HEK293 (cell line): ENCODE measurements at regions not wholly inside any gene's neighbourhood (a gene's known extent, or its start where the extent isn't known, plus 50 kb on each side); places are given as distances from the start of the nearest gene placed in this dataset.

Source experiments
- BCL11B ChIP-seq: fragments of 450-650 bp; formaldehyde crosslinking; IDR thresholded peaks from 2 replicates; pipeline ENCODE4 v1.5.1; 2016; ENCODE audit warnings: low read depth, missing biosample characterization, missing genetic modification characterization
- YY1 ChIP-seq: fragments of 450-650 bp; formaldehyde crosslinking; IDR thresholded peaks from 2 replicates; pipeline ENCODE4 v1.5.1; 2018; ENCODE audit warnings: missing biosample characterization, missing genetic modification characterization
- ZBTB17 ChIP-seq: fragments of 450-650 bp; formaldehyde crosslinking; IDR thresholded peaks from 2 replicates; pipeline ENCODE4 v1.5.1; 2016; ENCODE audit warnings: missing biosample characterization, missing genetic modification characterization
- ZBTB20 ChIP-seq: fragments of 450-650 bp; formaldehyde crosslinking; IDR thresholded peaks from 2 replicates; pipeline ENCODE4 v1.5.1; 2016; ENCODE audit warnings: missing biosample characterization, missing genetic modification characterization
- ZBTB48 ChIP-seq: fragments of 450-650 bp; formaldehyde crosslinking; IDR thresholded peaks from 2 replicates; pipeline ENCODE4 v1.5.1; 2016; ENCODE audit warnings: missing biosample characterization, missing genetic modification characterization
- ZBTB8A ChIP-seq: fragments of 450-650 bp; formaldehyde crosslinking; IDR thresholded peaks from 2 replicates; pipeline ENCODE4 v1.5.1; 2016; ENCODE audit warnings: missing biosample characterization, missing genetic modification characterization
- ZNF114 ChIP-seq: fragments of 450-650 bp; formaldehyde crosslinking; IDR thresholded peaks from 2 replicates; pipeline ENCODE4 v1.5.0; 2017; ENCODE audit warnings: missing biosample characterization, missing genetic modification characterization
- ZNF24 ChIP-seq: fragments of 450-650 bp; formaldehyde crosslinking; IDR thresholded peaks from 2 replicates; pipeline ENCODE4 v1.5.1; 2016; ENCODE audit warnings: missing biosample characterization, missing genetic modification characterization
- ZNF423 ChIP-seq: fragments of 450-650 bp; formaldehyde crosslinking; IDR thresholded peaks from 2 replicates; pipeline ENCODE4 v1.5.1; 2016; ENCODE audit warnings: missing biosample characterization, missing genetic modification characterization
- ZNF501 ChIP-seq: fragments of 450-650 bp; formaldehyde crosslinking; IDR thresholded peaks from 2 replicates; pipeline ENCODE4 v1.5.1; 2016; ENCODE audit warnings: missing biosample characterization, missing genetic modification characterization
- ZNF677 ChIP-seq: fragments of 450-650 bp; IDR thresholded peaks from 2 replicates; pipeline ENCODE4 v1.5.0; 2018; ENCODE audit warnings: missing biosample characterization, mild to moderate bottlenecking, missing genetic modification characterization, moderate library complexity
- TF ChIP-seq, protein P1 (sequence below): fragments of 450-650 bp; formaldehyde crosslinking; IDR thresholded peaks from 2 replicates; pipeline ENCODE4 v1.5.1; 2016; ENCODE audit warnings: missing biosample characterization, missing genetic modification characterization
- TF ChIP-seq, protein P2 (sequence below): fragments of 450-650 bp; formaldehyde crosslinking; IDR thresholded peaks from 2 replicates; pipeline ENCODE4 v1.5.1; 2016; ENCODE audit warnings: missing biosample characterization, missing genetic modification characterization, low read depth
- TF ChIP-seq, protein P3 (sequence below): fragments of 450-650 bp; formaldehyde crosslinking; IDR thresholded peaks from 2 replicates; pipeline ENCODE4 v1.5.1; 2016; ENCODE audit warnings: missing biosample characterization, missing genetic modification characterization

DNA sequence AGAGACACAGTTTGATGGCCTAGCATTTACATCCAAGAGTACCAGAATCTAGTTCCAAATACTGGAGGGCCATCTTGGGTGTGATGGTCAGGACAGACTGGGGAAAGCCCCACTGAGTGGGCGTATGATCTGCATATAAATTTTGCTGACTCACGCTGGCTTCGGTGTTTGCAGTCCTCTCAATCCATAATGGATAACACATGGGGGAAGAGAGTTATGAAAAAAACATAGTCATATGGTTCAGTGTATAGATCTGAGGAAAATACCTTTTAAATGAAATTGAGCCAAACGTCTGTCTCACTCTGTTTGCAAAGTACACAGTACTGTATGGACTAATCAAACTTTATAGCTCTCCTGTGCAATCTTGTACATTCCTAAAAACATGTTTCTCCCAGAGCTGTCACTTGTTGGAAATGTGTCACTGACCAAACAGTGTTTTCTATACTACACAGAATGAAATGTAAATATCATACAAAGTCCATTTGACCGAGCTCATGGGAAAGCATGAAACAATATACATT is 125.3 kb upstream of the THBS1 start:
- TF ChIP-seq, protein P1, sequence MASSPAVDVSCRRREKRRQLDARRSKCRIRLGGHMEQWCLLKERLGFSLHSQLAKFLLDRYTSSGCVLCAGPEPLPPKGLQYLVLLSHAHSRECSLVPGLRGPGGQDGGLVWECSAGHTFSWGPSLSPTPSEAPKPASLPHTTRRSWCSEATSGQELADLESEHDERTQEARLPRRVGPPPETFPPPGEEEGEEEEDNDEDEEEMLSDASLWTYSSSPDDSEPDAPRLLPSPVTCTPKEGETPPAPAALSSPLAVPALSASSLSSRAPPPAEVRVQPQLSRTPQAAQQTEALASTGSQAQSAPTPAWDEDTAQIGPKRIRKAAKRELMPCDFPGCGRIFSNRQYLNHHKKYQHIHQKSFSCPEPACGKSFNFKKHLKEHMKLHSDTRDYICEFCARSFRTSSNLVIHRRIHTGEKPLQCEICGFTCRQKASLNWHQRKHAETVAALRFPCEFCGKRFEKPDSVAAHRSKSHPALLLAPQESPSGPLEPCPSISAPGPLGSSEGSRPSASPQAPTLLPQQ, result no peak
- no peak for TF ChIP-seq ZBTB17 (tag by site-specific recombination)
- TF ChIP-seq ZBTB48 (tag by site-specific recombination), result no peak
- TF ChIP-seq ZNF114, result no peak
- TF ChIP-seq ZNF423 (tag by site-specific recombination), result no peak
- TF ChIP-seq ZNF501 (tag by site-specific recombination), result no peak
- no peak for TF ChIP-seq ZBTB8A (tag by site-specific recombination)
- TF ChIP-seq, protein P2, sequence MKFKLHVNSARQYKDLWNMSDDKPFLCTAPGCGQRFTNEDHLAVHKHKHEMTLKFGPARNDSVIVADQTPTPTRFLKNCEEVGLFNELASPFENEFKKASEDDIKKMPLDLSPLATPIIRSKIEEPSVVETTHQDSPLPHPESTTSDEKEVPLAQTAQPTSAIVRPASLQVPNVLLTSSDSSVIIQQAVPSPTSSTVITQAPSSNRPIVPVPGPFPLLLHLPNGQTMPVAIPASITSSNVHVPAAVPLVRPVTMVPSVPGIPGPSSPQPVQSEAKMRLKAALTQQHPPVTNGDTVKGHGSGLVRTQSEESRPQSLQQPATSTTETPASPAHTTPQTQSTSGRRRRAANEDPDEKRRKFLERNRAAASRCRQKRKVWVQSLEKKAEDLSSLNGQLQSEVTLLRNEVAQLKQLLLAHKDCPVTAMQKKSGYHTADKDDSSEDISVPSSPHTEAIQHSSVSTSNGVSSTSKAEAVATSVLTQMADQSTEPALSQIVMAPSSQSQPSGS, result no peak
- no peak for TF ChIP-seq YY1 (tag by site-specific recombination)
- no peak for TF ChIP-seq BCL11B (tag by site-specific recombination)
- TF ChIP-seq ZNF677, result no peak
- no peak for TF ChIP-seq ZNF24 (tag by site-specific recombination)
- TF ChIP-seq, protein P3, sequence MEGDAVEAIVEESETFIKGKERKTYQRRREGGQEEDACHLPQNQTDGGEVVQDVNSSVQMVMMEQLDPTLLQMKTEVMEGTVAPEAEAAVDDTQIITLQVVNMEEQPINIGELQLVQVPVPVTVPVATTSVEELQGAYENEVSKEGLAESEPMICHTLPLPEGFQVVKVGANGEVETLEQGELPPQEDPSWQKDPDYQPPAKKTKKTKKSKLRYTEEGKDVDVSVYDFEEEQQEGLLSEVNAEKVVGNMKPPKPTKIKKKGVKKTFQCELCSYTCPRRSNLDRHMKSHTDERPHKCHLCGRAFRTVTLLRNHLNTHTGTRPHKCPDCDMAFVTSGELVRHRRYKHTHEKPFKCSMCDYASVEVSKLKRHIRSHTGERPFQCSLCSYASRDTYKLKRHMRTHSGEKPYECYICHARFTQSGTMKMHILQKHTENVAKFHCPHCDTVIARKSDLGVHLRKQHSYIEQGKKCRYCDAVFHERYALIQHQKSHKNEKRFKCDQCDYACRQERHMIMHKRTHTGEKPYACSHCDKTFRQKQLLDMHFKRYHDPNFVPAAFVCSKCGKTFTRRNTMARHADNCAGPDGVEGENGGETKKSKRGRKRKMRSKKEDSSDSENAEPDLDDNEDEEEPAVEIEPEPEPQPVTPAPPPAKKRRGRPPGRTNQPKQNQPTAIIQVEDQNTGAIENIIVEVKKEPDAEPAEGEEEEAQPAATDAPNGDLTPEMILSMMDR (tag by site-specific recombination), result no peak
- TF ChIP-seq ZBTB20 (tag by site-specific recombination), result no peak
